ENCODE measurements at regions not wholly inside any gene's neighbourhood (a gene's known extent, or its start where the extent isn't known, plus 50 kb on each side); places are given as distances from the start of the nearest gene placed in this dataset.

- DNase-seq (ENCODE audit: low read depth), result no peak
Measured at GRCh38 chr5:4319478-4320128, 724.0 kb downstream of the IRX1 start.

DNA sequence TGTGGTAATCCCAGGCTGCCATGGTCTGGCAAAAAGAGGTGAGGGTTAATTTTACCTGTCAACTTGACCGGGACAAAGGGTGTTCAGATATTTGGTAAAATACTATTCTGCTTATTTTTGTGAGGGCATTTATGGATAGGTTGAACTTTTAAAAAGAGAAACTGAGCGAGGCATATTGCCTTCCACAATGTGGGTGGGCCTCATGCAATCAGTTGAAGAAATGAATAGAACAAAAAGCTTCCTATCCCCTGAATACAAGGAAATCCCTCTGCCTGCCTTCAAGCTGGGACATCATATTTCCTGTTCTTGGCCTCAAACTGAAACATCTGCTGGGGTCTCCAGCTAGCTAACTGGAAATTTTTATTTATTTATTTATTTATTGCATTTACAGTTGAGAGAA, 734.7 kb downstream of the IRX1 start:
- no peak for DNase-seq (ENCODE audit: low read depth)

GRCh38 chr5:4335078-4335477, 739.4 kb downstream of the IRX1 start:
- DNase-seq (ENCODE audit: low read depth), result no peak

GRCh38 chr5:4337519-4337918, 741.9 kb downstream of the IRX1 start:
- no peak for DNase-seq (ENCODE audit: low read depth)

DNA sequence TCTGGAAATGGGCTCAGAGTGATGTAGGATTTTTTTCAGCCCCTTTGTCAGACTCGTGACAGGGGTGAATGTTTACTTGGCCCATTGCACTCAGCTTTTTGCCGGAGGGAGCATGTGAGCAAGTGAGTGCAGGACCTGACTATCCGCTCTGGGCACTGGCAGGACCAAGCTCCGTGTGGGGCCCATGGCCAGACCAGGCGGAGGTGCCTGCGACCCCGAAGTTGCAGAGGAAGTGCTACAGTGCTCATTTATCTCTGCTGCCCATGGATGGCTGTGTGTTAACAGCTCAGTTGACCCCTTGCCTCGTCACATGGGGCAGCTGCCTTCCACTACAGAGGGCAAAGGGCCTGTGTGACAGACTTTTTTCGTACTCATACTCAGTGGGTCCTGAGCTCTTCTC, 744.3 kb downstream of the IRX1 start:
- DNase-seq (ENCODE audit: low read depth), result no peak

DNA sequence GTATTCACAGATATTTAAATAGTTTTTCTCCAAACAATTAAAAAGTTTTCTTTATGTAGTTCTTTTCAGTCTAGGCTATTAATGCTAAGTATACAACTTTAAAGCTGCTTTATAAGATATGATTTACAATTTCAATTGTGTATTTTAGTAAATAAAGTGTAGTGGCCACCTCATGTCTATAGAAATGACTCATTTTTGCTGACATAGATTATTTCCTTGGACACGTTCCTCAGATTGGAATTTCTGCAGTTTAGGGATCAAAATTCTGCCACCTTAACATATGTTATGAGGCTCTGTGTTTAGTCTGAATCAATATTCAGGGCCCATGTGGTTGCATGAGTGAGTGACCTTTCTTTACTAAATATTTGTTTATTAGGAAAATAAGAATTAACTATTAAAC, 750.2 kb downstream of the IRX1 start:
- DNase-seq (ENCODE audit: low read depth), result no peak

GRCh38 chr5:4348423-4348822, 752.8 kb downstream of the IRX1 start:
- DNase-seq (ENCODE audit: low read depth), result no peak

DNA sequence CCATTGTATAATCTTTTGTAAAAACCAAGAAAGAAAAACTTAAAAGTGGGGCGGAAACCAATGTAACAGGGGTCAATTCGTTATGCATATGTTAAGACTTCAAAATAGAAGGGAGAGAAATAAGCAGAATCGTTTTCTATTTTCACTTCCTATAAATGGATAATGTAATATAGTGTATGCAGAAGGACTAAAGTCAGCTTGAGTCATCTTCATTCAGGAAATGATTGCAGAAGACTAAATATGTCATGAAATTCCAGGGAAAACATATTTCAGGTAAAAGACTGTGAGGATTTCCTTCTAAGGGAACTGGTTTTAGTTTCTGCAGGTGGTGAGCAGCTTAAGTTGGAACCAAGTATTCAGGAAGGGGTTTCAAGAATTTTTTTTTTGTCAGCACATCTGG, 753.3 kb downstream of the IRX1 start:
- no peak for DNase-seq (ENCODE audit: low read depth)

GRCh38 chr5:4356201-4356600, 760.6 kb downstream of the IRX1 start:
- DNase-seq (ENCODE audit: low read depth), result no peak

- no peak for DNase-seq (ENCODE audit: low read depth)
Measured at GRCh38 chr5:4359847-4360246, 764.2 kb downstream of the IRX1 start.

GRCh38 chr5:4361753-4362152, 766.1 kb downstream of the IRX1 start:
- DNase-seq (ENCODE audit: low read depth), result no peak

DNA sequence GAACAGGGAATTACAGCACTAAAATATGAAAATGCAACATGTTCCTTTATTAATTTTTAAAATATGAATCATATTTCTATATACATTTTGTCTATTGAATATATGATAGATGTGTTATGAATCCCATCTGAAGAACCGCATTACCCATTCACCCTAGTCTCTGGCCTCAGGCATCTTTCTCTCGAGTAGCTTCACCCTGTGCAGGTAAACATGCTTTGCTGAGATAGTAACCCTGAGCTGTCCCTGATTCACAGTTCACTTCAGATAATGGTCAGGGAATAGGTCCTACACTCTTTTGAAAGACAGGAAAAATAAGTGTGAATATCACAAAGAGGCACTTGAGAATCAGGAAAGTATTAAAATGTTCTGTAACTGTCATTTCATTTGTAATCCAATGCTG, 766.8 kb downstream of the IRX1 start:
- DNase-seq (ENCODE audit: low read depth), result no peak

DNA sequence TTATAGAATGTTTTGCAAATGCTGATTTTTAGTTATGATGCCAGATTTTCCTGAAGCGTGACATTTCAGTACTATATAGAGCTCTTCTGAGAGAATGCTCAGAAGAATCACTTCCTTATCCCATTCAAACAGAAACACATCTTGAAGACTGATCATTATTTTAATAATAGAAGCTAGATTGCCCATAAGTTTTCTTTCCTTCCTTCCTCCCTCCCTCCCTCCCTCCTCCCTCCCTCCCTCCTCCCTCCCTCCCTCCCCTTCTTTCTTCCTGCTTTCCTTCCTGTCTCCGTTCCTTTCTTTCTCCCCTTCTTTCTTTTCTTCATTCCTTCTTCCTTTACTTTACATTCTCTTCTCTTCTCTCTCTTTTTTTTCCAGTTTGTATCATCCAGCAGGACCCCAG, 767.4 kb downstream of the IRX1 start:
- no peak for DNase-seq (ENCODE audit: low read depth)

- no peak for DNase-seq (ENCODE audit: low read depth)
Measured at GRCh38 chr5:4366628-4367027, 771.0 kb downstream of the IRX1 start.

DNA sequence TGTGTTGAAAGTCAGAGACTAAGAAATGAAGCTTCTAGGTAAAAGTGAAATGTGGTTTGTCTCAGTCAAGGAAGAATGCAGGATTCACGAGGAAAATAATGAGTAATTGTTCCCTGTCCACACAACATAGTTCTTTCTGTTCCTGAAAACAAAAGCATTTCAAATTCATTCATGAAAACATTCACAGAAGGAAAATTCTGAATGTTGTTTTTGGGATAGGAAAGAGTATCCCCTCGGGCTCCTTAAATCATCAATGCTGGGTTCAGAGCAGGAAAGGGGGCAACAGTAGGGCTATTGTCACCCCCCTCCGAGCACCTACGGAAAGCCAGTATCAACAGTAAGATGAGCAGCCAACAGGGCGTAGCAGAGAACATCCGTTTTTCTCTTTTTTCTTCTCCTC, 769.9 kb upstream of the ADAMTS16 start:
- no peak for DNase-seq (ENCODE audit: low read depth)

- DNase-seq (ENCODE audit: low read depth), result no peak
Measured at GRCh38 chr5:4372481-4372880, 767.6 kb upstream of the ADAMTS16 start.

DNA sequence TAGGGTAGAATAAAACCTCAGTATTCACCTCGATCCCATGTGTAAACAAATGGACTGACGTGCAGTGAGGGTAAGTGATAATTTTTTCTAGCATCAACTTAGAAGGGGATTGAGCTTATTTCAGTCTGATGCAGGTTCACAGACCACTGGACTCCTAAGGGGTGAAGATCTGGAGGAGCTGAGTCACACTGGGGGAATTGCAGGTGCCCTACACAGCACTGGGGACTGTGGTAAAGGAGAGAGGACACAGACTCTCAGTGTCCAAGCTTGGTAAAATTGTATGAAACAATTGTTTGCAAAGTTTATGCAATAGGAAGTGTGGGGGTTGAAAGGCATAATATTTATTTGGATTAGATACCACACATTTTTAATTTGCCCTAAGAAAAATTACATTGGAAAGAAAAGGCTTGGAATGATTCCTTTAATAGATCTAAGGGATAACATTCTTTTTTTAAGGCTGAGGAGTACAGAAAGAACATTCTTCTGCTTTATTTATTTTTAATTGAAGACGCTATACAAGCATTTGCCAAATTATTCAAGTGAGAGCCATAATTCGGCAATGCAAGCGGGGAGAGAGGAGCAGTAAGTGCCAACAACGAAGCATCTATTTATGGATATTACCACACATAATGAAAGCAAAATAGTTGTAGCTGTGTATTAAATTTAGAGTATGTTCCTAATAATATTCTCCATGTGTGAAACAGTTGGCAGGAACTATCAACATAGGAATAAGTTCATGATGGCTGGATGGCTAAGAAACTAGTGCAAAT, 766.9 kb upstream of the ADAMTS16 start:
- no peak for DNase-seq (ENCODE audit: low read depth)

DNA sequence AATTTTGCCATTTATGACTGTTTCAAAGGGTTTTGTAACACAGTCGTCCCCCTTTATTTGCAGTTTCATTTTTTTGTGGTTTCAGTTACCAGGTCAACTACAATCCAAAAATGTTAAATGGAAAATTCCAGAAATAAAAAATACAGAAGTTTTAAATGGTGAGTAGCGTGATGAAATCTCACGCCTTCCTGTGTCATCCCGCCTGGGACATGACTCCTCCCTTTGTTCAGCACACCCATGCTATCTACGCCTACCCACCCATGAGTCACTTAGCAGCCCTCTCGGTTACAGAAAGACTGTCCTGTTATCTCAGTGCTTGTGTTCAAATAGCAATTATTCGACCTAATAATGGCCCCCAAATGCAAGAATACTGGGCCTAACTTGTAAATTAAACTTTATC, 765.3 kb upstream of the ADAMTS16 start:
- DNase-seq (ENCODE audit: low read depth), result no peak

GRCh38 chr5:4375640-4376039, 764.5 kb upstream of the ADAMTS16 start:
- DNase-seq (ENCODE audit: low read depth), result no peak

DNA sequence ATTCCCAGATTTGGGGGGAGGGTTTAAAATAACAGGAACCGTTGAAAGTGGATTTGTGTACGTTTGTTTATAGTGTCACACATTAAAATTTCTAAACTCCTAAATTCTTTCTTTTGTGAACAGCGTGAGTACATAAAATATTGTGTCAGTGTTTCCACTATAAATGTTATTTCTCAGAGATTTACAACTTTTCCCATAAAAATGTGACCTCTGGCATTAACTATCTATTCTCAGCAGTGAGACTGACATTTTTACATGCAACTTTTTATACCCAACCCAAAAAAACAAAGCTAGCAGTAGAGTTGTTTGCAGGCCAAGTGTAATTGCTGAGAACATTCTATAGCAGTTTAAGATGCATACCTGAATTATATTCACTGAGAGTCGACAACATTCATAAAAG, 757.0 kb upstream of the ADAMTS16 start:
- DNase-seq (ENCODE audit: low read depth), result no peak

- no peak for DNase-seq (ENCODE audit: low read depth)
Measured at GRCh38 chr5:4383518-4384198, 756.5 kb upstream of the ADAMTS16 start.

DNA sequence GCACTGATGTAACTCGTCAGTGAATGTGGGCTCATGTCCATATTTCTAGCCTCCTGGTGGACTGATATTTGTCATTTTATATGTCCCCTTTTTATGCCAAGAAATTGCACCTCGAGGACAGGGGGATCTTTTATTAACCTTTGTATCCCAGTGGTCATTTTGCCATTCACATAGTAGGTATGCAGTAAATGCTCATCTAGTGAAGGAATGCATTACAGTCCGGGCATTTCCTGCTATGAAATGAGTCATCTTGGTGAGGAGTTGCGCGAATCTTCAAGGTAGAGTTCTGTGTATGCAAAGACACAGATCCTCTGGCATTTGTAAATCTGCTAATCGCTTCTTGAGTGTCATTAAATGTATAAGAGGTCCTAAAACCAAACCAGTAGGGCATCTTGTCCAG, 755.5 kb upstream of the ADAMTS16 start:
- no peak for DNase-seq (ENCODE audit: low read depth)

GRCh38 chr5:4386152-4386551, 754.0 kb upstream of the ADAMTS16 start:
- no peak for DNase-seq (ENCODE audit: low read depth)
